Suprapubic skin (tissue), 4 donors: ENCODE measurements at regions not wholly inside any gene's neighbourhood (a gene's known extent, or its start where the extent isn't known, plus 50 kb on each side); places are given as distances from the start of the nearest gene placed in this dataset.

ENCODE experiments used
- CTCF ChIP-seq, 2 donors: fragments of 200-600 bp in 1 of 2; fragments of 450-650 bp in 1 of 2; sonication (generic) in 1 of 2; IDR thresholded peaks; one replicate each; pipeline ENCODE4 v1.5.1; 2016 to 2019; ENCODE audit warnings: antibody characterized with exemption in 2 of 2, mild to moderate bottlenecking in 1 of 2, moderate library complexity in 1 of 2
- POLR2A ChIP-seq, 2 donors: fragments of 450-650 bp; IDR thresholded peaks; one replicate each; pipeline ENCODE4 v1.6.1; 2017; ENCODE audit warnings: antibody characterized with exemption in 2 of 2, mild to moderate bottlenecking in 2 of 2, moderate library complexity in 2 of 2
- POLR2AphosphoS5 ChIP-seq, 3 donors: sonication (generic); formaldehyde crosslinking; IDR thresholded peaks; one replicate each; pipeline ENCODE4 v1.6.1; 2017; ENCODE audit warnings: antibody characterized with exemption in 3 of 3

- no peak for TF ChIP-seq POLR2AphosphoS5 (IDR thresholded peaks at IDR 0.05)
- no peak for TF ChIP-seq POLR2A (IDR thresholded peaks at IDR 0.05)
- no peak for TF ChIP-seq CTCF (IDR thresholded peaks at IDR 0.05)
Measured at GRCh38 chr12:22916815-22917214, 291.8 kb downstream of the ETNK1 start.
